WTC11 (cell line): ENCODE measurements at regions not wholly inside any gene's neighbourhood (a gene's known extent, or its start where the extent isn't known, plus 50 kb on each side); places are given as distances from the start of the nearest gene placed in this dataset.

Experiments
- ATF2 ChIP-seq: sonication (generic); formaldehyde crosslinking; IDR thresholded peaks from 2 replicates; pipeline ENCODE4 v1.8.1; 2022; ENCODE audit warnings: low read depth, missing genetic modification reagents, borderline replicate concordance
- ATF3 ChIP-seq: sonication (generic); formaldehyde crosslinking; conservative IDR thresholded peaks from 2 replicates; pipeline ENCODE4 v1.8.1; 2022; ENCODE audit warnings: mild to moderate bottlenecking, missing genetic modification reagents
- CTCF ChIP-seq: fragments of 200-600 bp; IDR thresholded peaks from 2 replicates; pipeline ENCODE4 v1.8.0; 2022; ENCODE audit warnings: antibody characterized with exemption
- ELF4 ChIP-seq: sonication (generic); formaldehyde crosslinking; IDR thresholded peaks from 2 replicates; pipeline ENCODE4 v1.8.1; 2022; ENCODE audit warnings: low read depth, mild to moderate bottlenecking, moderate library complexity, missing genetic modification reagents
- FOXJ3 ChIP-seq: sonication (generic); formaldehyde crosslinking; IDR thresholded peaks from 2 replicates; pipeline ENCODE4 v1.9.0; 2021; ENCODE audit warnings: missing genetic modification reagents, mild to moderate bottlenecking, borderline replicate concordance
- HMGXB4 ChIP-seq: sonication (generic); formaldehyde crosslinking; IDR thresholded peaks from 2 replicates; pipeline ENCODE4 v1.8.1; 2023; ENCODE audit warnings: mild to moderate bottlenecking, moderate library complexity, missing genetic modification reagents
- NR2C2 ChIP-seq: sonication (generic); formaldehyde crosslinking; IDR thresholded peaks from 2 replicates; pipeline ENCODE4 v1.8.0; 2022; ENCODE audit warnings: mild to moderate bottlenecking, missing genetic modification reagents
- PRDM15 ChIP-seq: sonication (generic); formaldehyde crosslinking; IDR thresholded peaks from 2 replicates; pipeline ENCODE4 v1.8.0; 2022; ENCODE audit warnings: missing genetic modification reagents
- PREB ChIP-seq: sonication (generic); formaldehyde crosslinking; IDR thresholded peaks from 2 replicates; pipeline ENCODE4 v1.8.1; 2022; ENCODE audit warnings: mild to moderate bottlenecking, missing genetic modification reagents, moderate library complexity, borderline replicate concordance
- SP1 ChIP-seq: sonication (generic); formaldehyde crosslinking; conservative IDR thresholded peaks from 2 replicates; pipeline ENCODE4 v1.8.1; 2022; ENCODE audit warnings: missing genetic modification reagents
- USF2 ChIP-seq: sonication (generic); formaldehyde crosslinking; IDR thresholded peaks from 2 replicates; pipeline ENCODE4 v1.8.1; 2023; ENCODE audit warnings: mild to moderate bottlenecking, missing genetic modification reagents, moderate library complexity
- ZNF232 ChIP-seq: sonication (generic); formaldehyde crosslinking; IDR thresholded peaks from 2 replicates; pipeline ENCODE4 v1.8.0; 2022; ENCODE audit warnings: mild to moderate bottlenecking, missing genetic modification reagents
- ZNF671 ChIP-seq: fragments of 250-450 bp; sonication (Bioruptor Pico); IDR thresholded peaks from 2 replicates; pipeline ENCODE4 v1.8.0; 2021; ENCODE audit warnings: mild to moderate bottlenecking

- TF ChIP-seq ZNF232 (CRISPR knock-in tag) (no peak), ATF2 (CRISPR knock-in tag) (no peak), CTCF (no peak), SP1 (CRISPR knock-in tag) (no peak), PRDM15 (CRISPR knock-in tag) (no peak), HMGXB4 (CRISPR knock-in tag) (no peak), FOXJ3 (CRISPR knock-in tag) (no peak), USF2 (CRISPR knock-in tag) (no peak), ATF3 (CRISPR knock-in tag) (no peak), NR2C2 (CRISPR knock-in tag) (no peak), PREB (CRISPR knock-in tag) (no peak), ELF4 (no peak), ZNF671 (CRISPR knock-in tag) (no peak)
These were observed 291.9 kb upstream of the NOX3 start for GRCh38 chr6:155747491-155747890.
